Osteoblast (primary cell): ENCODE measurements at regions not wholly inside any gene's neighbourhood (a gene's known extent, or its start where the extent isn't known, plus 50 kb on each side); places are given as distances from the start of the nearest gene placed in this dataset.

Experiments
- DNase-seq: peaks from one replicate; pipeline ENCODE4 v3.0.0; 2011; ENCODE audit warnings: low spot score, mixed read lengths; ENCODE audit not compliant: insufficient read length; ENCODE audit errors: missing footprints
- H2AFZ ChIP-seq: 2 replicates; pipeline ENCODE4 v1.6.0; 2011; ENCODE audit warnings: mild to moderate bottlenecking, low read length
- H3K27ac ChIP-seq: 2 replicates; pipeline ENCODE4 v1.5.1; 2011; ENCODE audit warnings: mild to moderate bottlenecking, low read depth, low read length, moderate library complexity
- H3K27me3 ChIP-seq: 2 replicates; pipeline ENCODE4 v1.6.0; 2012; ENCODE audit warnings: mild to moderate bottlenecking, control low read depth, inconsistent platforms, low read length, moderate library complexity; ENCODE audit not compliant: insufficient read depth
- H3K36me3 ChIP-seq: 2 replicates; pipeline ENCODE4 v1.5.1; 2011; ENCODE audit warnings: mild to moderate bottlenecking, low read length, control low read depth, moderate library complexity; ENCODE audit not compliant: insufficient read depth
- H3K4me1 ChIP-seq: 2 replicates; pipeline ENCODE4 v1.5.1; 2011; ENCODE audit warnings: mild to moderate bottlenecking, low read length, control low read depth, moderate library complexity; ENCODE audit not compliant: insufficient read depth
- H3K4me2 ChIP-seq: 2 replicates; pipeline ENCODE4 v1.6.0; 2011; ENCODE audit warnings: mild to moderate bottlenecking, low read length; ENCODE audit not compliant: insufficient read depth
- H3K4me3 ChIP-seq: fragments of 200-600 bp; sonication (generic); 3 replicates; pipeline ENCODE4 v1.5.1; 2012; ENCODE audit warnings: mild to moderate bottlenecking, low read length, inconsistent platforms; ENCODE audit not compliant: insufficient read depth
- H3K79me2 ChIP-seq: 2 replicates; pipeline ENCODE4 v1.6.0; 2012; ENCODE audit warnings: mild to moderate bottlenecking, low read length, control low read depth, inconsistent platforms; ENCODE audit not compliant: insufficient read depth
- H3K9me3 ChIP-seq: 2 replicates; pipeline ENCODE4 v1.5.1; 2011; ENCODE audit warnings: low read depth, low read length, control low read depth
- H4K20me1 ChIP-seq: 2 replicates; pipeline ENCODE4 v1.6.0; 2012; ENCODE audit warnings: mild to moderate bottlenecking, low read length, control low read depth; ENCODE audit not compliant: insufficient read depth
- TF ChIP-seq, protein P1 (sequence below): IDR thresholded peaks from 2 replicates; pipeline ENCODE4 v1.5.1; 2011; ENCODE audit warnings: mild to moderate bottlenecking, low read depth, low read length, moderate library complexity; ENCODE audit errors: extremely low read depth

DNA sequence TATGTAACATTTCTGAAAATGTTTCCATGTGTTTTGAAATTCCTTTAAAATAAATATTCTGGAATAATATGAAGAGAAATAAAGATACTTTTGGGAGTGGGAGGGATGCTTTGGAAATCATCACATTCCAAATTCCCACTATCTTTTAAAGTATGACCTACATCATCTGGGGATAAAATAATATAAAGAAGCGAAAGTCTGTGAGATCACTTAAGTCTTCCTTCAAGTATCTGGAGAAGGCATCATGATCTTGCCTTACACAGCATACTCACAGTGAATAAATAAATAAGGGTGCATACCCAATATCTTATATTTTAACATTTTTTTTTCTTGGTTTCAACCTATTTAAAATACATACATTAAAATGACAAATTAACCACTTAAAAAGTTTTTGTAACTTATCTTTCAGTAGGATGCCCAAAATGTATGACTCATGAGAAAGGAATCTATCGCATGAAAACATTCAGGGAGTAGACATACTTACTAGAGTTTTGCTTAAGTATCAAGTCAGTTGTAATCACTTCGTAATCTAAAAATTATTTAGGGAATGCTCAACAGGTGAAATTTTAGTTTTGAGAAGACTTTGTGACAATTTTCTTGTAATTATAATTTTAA is 248.3 kb upstream of the COL3A1 start:
- TF ChIP-seq, protein P1, sequence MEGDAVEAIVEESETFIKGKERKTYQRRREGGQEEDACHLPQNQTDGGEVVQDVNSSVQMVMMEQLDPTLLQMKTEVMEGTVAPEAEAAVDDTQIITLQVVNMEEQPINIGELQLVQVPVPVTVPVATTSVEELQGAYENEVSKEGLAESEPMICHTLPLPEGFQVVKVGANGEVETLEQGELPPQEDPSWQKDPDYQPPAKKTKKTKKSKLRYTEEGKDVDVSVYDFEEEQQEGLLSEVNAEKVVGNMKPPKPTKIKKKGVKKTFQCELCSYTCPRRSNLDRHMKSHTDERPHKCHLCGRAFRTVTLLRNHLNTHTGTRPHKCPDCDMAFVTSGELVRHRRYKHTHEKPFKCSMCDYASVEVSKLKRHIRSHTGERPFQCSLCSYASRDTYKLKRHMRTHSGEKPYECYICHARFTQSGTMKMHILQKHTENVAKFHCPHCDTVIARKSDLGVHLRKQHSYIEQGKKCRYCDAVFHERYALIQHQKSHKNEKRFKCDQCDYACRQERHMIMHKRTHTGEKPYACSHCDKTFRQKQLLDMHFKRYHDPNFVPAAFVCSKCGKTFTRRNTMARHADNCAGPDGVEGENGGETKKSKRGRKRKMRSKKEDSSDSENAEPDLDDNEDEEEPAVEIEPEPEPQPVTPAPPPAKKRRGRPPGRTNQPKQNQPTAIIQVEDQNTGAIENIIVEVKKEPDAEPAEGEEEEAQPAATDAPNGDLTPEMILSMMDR = no peak
- Histone ChIP-seq H3K36me3 (no peaks in the 10 kb centered on the region), H2AFZ (no peak overlapping the region), H3K27me3 (no peaks in the 10 kb centered on the region), H3K27ac (no peak overlapping the region), H3K4me2 (no peak overlapping the region), H3K79me2 (no peaks in the 10 kb centered on the region), H3K4me1 (peaks cover 3% of the 10 kb centered on the region), H4K20me1 (no peaks in the 10 kb centered on the region), H3K4me3 (no peak overlapping the region), H3K9me3 (no peaks in the 10 kb centered on the region)
- DNase-seq = no peak

DNA sequence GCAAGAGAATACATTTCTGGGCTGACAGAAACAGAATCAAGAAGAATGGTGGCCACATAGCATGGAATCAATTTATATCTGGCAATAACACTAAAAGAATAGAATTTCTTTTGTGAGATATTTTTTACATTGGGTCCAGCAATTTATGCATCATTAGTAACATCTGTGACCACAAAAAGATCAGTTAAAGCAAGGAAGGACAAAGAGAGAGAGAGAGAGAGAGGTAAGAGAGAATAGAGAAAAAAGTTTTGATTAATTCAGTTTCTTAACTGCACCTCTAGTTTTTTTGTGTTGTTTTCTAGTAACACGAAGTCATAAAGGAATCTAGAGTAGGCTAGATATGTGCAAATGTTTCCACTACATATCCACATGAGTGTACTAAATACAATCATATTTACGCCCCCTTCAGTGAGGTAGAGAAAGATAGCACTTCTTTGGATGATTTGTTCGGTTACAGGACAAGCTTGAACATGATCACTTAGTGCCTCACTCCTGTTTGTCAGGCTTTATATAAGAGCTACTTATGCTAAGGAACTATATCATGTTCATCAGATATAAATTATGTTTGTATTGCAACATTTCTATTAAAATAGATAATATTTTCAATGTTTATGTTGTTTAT is 247.4 kb upstream of the COL3A1 start:
- TF ChIP-seq, protein P1 = no peak
- Histone ChIP-seq H3K27ac (no peak overlapping the region), H3K9me3 (no peaks in the 10 kb centered on the region), H3K4me3 (no peak overlapping the region), H3K36me3 (no peaks in the 10 kb centered on the region), H3K79me2 (no peaks in the 10 kb centered on the region), H3K4me2 (no peak overlapping the region), H2AFZ (no peak overlapping the region), H3K27me3 (no peaks in the 10 kb centered on the region), H3K4me1 (peaks cover 3% of the 10 kb centered on the region), H4K20me1 (no peaks in the 10 kb centered on the region)
- no peak for DNase-seq

DNA sequence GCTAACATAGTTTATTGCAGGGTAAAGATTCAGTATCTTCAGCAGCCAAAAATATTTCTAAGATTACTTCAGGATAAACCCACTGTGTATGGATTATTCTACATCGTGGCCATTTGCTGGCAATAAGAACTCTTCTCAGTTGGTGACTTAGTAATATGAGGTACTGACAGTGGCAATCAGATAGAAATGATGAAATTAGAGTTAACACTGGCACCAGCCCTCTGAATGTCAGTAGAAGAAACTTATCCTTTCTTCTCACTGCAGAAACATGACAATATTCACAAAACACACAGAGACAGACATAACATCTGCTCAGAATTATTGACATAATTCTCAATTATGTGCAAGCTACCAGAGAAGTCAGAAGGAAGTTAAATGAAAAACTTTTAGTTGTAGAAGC is 246.3 kb upstream of the COL3A1 start:
- Histone ChIP-seq H4K20me1 (no peaks in the 10 kb centered on the region), H3K4me2 (no peak overlapping the region), H3K4me3 (no peak overlapping the region), H3K9me3 (no peaks in the 10 kb centered on the region), H3K36me3 (no peaks in the 10 kb centered on the region), H3K79me2 (no peaks in the 10 kb centered on the region), H3K4me1 (peaks cover 3% of the 10 kb centered on the region), H2AFZ (peak overlapping the region; percentile 1), H3K27me3 (no peaks in the 10 kb centered on the region), H3K27ac (no peak overlapping the region)
- TF ChIP-seq, protein P1 = no peak
- DNase-seq = no peak

DNA sequence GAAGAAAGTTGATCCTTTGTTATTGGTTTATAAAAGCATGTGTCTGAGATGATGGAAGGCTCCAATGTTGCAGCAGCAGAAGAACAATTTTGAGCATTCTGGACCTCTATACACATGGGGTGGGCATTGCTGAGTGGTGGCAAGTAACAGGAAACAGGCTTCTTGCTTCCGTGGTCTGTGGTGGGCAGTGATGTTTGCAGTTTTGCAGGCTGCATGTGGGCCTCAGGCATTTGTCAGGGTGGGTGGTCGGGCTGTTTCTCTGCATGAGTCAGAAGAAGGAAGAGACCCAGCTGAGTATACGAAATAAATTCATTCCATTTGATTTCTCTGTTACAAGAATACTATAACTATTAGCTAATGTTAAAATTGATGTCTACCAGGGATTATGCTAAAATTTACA is 239.5 kb upstream of the COL3A1 start:
- Histone ChIP-seq H3K27me3 (no peaks in the 10 kb centered on the region), H3K4me1 (no peaks in the 10 kb centered on the region), H2AFZ (peak overlapping the region; percentile 76), H3K9me3 (no peaks in the 10 kb centered on the region), H3K79me2 (no peaks in the 10 kb centered on the region), H3K4me2 (no peak overlapping the region), H3K27ac (no peak overlapping the region), H3K36me3 (no peaks in the 10 kb centered on the region), H4K20me1 (no peaks in the 10 kb centered on the region), H3K4me3 (no peak overlapping the region)
- TF ChIP-seq, protein P1 = no peak
- no peak for DNase-seq
